HEK293 (cell line): ENCODE measurements at regions not wholly inside any gene's neighbourhood (a gene's known extent, or its start where the extent isn't known, plus 50 kb on each side); places are given as distances from the start of the nearest gene placed in this dataset.

Experiments
- CTCF ChIA-PET: fragments of 350-600 bp; formaldehyde crosslinking; extraction: SDS; loops from one replicate; lab custom pipeline; 2021; ENCODE audit warnings: antibody characterized with exemption; lab: Yijun Ruan, JAX
- POLR2A ChIA-PET: fragments of 300-600 bp; formaldehyde crosslinking; extraction: SDS; loops from one replicate; lab custom pipeline; 2020; ENCODE audit warnings: antibody characterized with exemption, inconsistent platforms; lab: Yijun Ruan, JAX
- H3K27ac ChIP-seq: fragments of 200-500 bp; sonication (Bioruptor generic); 2 replicates; pipeline ENCODE4 v1.5.1; 2014; ENCODE audit warnings: low read depth, low read length, control low read depth, inconsistent platforms; ENCODE audit errors: extremely low read depth
- H3K36me3 ChIP-seq, 2 experiments: fragments of 200-500 bp in 1 of 2; sonication (Bioruptor generic) in 1 of 2; 1 replicate in 1 of 2; 2 replicates in 1 of 2; pipeline ENCODE4 v1.5.1; 2014 to 2017; ENCODE audit warnings: inconsistent platforms in 2 of 2, low read length in 2 of 2; ENCODE audit not compliant: control insufficient read depth in 2 of 2, insufficient read depth in 1 of 2
- H3K4me1 ChIP-seq: fragments of 200-500 bp; sonication (Bioruptor generic); 2 replicates; pipeline ENCODE4 v1.5.1; 2014; ENCODE audit warnings: mild to moderate bottlenecking, low read length, inconsistent platforms; ENCODE audit not compliant: control insufficient read depth, insufficient read depth
- H3K4me3 ChIP-seq: 2 replicates; pipeline ENCODE4 v1.5.1; 2011; ENCODE audit warnings: low read depth, mild to moderate bottlenecking, control low read depth, low read length, moderate library complexity
- H3K9me3 ChIP-seq: fragments of 200-500 bp; sonication (Bioruptor generic); 2 replicates; pipeline ENCODE4 v1.5.1; 2014; ENCODE audit warnings: low read depth, low read length, inconsistent platforms; ENCODE audit not compliant: control insufficient read depth, insufficient read depth
- BCL11A ChIP-seq: fragments of 450-650 bp; formaldehyde crosslinking; IDR thresholded peaks from 2 replicates; pipeline ENCODE4 v1.5.1; 2016; ENCODE audit warnings: low read depth, missing biosample characterization, missing genetic modification characterization
- KLF17 ChIP-seq: fragments of 450-650 bp; formaldehyde crosslinking; IDR thresholded peaks from 2 replicates; pipeline ENCODE4 v1.5.1; 2016; ENCODE audit warnings: missing biosample characterization, missing genetic modification characterization
- MYNN ChIP-seq: fragments of 450-650 bp; formaldehyde crosslinking; IDR thresholded peaks from 2 replicates; pipeline ENCODE4 v1.5.1; 2016; ENCODE audit warnings: missing biosample characterization, missing genetic modification characterization, borderline replicate concordance
- PRDM2 ChIP-seq: fragments of 450-650 bp; formaldehyde crosslinking; IDR thresholded peaks from 2 replicates; pipeline ENCODE4 v1.5.1; 2016; ENCODE audit warnings: missing biosample characterization, missing genetic modification characterization, borderline replicate concordance
- ZFP37 ChIP-seq: fragments of 450-650 bp; formaldehyde crosslinking; IDR thresholded peaks from 2 replicates; pipeline ENCODE4 v1.5.1; 2016; ENCODE audit warnings: missing biosample characterization, missing genetic modification characterization
- ZNF16 ChIP-seq: fragments of 450-650 bp; formaldehyde crosslinking; IDR thresholded peaks from 2 replicates; pipeline ENCODE4 v1.5.1; 2016; ENCODE audit warnings: low read depth, missing biosample characterization, missing genetic modification characterization
- ZNF169 ChIP-seq: fragments of 450-650 bp; formaldehyde crosslinking; IDR thresholded peaks from 2 replicates; pipeline ENCODE4 v1.5.1; 2016; ENCODE audit warnings: missing biosample characterization, missing genetic modification characterization
- ZNF248 ChIP-seq: fragments of 450-650 bp; formaldehyde crosslinking; IDR thresholded peaks from 2 replicates; pipeline ENCODE4 v1.5.1; 2017; ENCODE audit warnings: missing biosample characterization, missing genetic modification characterization
- ZNF280C ChIP-seq: fragments of 450-650 bp; formaldehyde crosslinking; IDR thresholded peaks from 2 replicates; pipeline ENCODE4 v1.5.1; 2016; ENCODE audit warnings: missing biosample characterization, missing genetic modification characterization
- ZNF335 ChIP-seq: fragments of 450-650 bp; formaldehyde crosslinking; conservative IDR thresholded peaks from 2 replicates; pipeline ENCODE4 v1.5.1; 2016; ENCODE audit warnings: missing biosample characterization, missing genetic modification characterization
- ZNF350 ChIP-seq: fragments of 450-650 bp; formaldehyde crosslinking; IDR thresholded peaks from 2 replicates; pipeline ENCODE4 v1.5.0; 2017; ENCODE audit warnings: missing biosample characterization, mild to moderate bottlenecking, missing genetic modification characterization
- ZNF473 ChIP-seq: fragments of 450-650 bp; formaldehyde crosslinking; IDR thresholded peaks from 2 replicates; pipeline ENCODE4 v1.5.1; 2017; ENCODE audit warnings: missing biosample characterization, missing genetic modification characterization
- ZNF560 ChIP-seq: fragments of 450-650 bp; formaldehyde crosslinking; IDR thresholded peaks from 2 replicates; pipeline ENCODE4 v1.5.1; 2017; ENCODE audit warnings: missing biosample characterization, missing genetic modification characterization, borderline replicate concordance
- ZNF701 ChIP-seq: fragments of 450-650 bp; formaldehyde crosslinking; IDR thresholded peaks from 2 replicates; pipeline ENCODE4 v1.5.1; 2016; ENCODE audit warnings: missing biosample characterization, missing genetic modification characterization
- ZNF776 ChIP-seq: fragments of 450-650 bp; formaldehyde crosslinking; IDR thresholded peaks from 2 replicates; pipeline ENCODE4 v1.5.0; 2017; ENCODE audit warnings: missing biosample characterization, missing genetic modification characterization, borderline replicate concordance
- ZNF792 ChIP-seq: fragments of 450-650 bp; formaldehyde crosslinking; IDR thresholded peaks from 2 replicates; pipeline ENCODE4 v1.5.1; 2016; ENCODE audit warnings: missing biosample characterization, missing genetic modification characterization
- ZNF837 ChIP-seq: fragments of 450-650 bp; formaldehyde crosslinking; IDR thresholded peaks from 2 replicates; pipeline ENCODE4 v1.5.1; 2016; ENCODE audit warnings: missing biosample characterization, missing genetic modification characterization
- ZNF843 ChIP-seq: fragments of 450-650 bp; formaldehyde crosslinking; IDR thresholded peaks from 2 replicates; pipeline ENCODE4 v1.5.1; 2016; ENCODE audit warnings: missing biosample characterization, missing genetic modification characterization
- ZSCAN23 ChIP-seq: fragments of 450-650 bp; formaldehyde crosslinking; IDR thresholded peaks from 2 replicates; pipeline ENCODE4 v1.5.1; 2016; ENCODE audit warnings: missing biosample characterization, missing genetic modification characterization

GRCh38 chr1:115898020-115898419, 57.1 kb upstream of the NHLH2 start:
- POLR2A ChIA-PET: no interaction called here
- TF ChIP-seq ZNF169 (tag by site-specific recombination) (no peak), ZNF280C (tag by site-specific recombination) (no peak), ZNF701 (tag by site-specific recombination) (no peak), ZNF792 (no peak), BCL11A (no peak), ZNF560 (tag by site-specific recombination) (no peak), ZNF473 (tag by site-specific recombination) (no peak), ZFP37 (tag by site-specific recombination) (no peak), ZNF335 (tag by site-specific recombination) (no peak), ZNF350 (tag by site-specific recombination) (no peak), ZNF837 (tag by site-specific recombination) (no peak), ZNF16 (tag by site-specific recombination) (no peak), ZNF248 (tag by site-specific recombination) (no peak), PRDM2 (tag by site-specific recombination) (no peak), KLF17 (tag by site-specific recombination) (no peak), ZSCAN23 (tag by site-specific recombination) (no peak), MYNN (tag by site-specific recombination) (no peak), ZNF843 (tag by site-specific recombination) (no peak), ZNF776 (no peak)
- Histone ChIP-seq H3K9me3 (no peaks in the 10 kb centered on the region), H3K4me3 (no peak overlapping the region), H3K27ac (no peak overlapping the region), H3K4me1 (no peaks in the 10 kb centered on the region), H3K36me3 (no peaks in the 10 kb centered on the region)
- CTCF ChIA-PET: interaction anchor here (0.5 to 1.3 kb wide), 4 partner anchors 57 to 1250 kb away, joined by 3 to 5 read pairs (median 3); no protein-coding TSS in a partner anchor
